GM12874 (cell line): ENCODE measurements at regions not wholly inside any gene's neighbourhood (a gene's known extent, or its start where the extent isn't known, plus 50 kb on each side); places are given as distances from the start of the nearest gene placed in this dataset.

Experiments used
- TF ChIP-seq, protein P1 (sequence below): IDR thresholded peaks from 2 replicates; pipeline ENCODE4 v1.5.1; 2011; ENCODE audit warnings: low read depth, mild to moderate bottlenecking, control low read depth, low read length, moderate library complexity; ENCODE audit not compliant: insufficient read depth

- TF ChIP-seq, protein P1, sequence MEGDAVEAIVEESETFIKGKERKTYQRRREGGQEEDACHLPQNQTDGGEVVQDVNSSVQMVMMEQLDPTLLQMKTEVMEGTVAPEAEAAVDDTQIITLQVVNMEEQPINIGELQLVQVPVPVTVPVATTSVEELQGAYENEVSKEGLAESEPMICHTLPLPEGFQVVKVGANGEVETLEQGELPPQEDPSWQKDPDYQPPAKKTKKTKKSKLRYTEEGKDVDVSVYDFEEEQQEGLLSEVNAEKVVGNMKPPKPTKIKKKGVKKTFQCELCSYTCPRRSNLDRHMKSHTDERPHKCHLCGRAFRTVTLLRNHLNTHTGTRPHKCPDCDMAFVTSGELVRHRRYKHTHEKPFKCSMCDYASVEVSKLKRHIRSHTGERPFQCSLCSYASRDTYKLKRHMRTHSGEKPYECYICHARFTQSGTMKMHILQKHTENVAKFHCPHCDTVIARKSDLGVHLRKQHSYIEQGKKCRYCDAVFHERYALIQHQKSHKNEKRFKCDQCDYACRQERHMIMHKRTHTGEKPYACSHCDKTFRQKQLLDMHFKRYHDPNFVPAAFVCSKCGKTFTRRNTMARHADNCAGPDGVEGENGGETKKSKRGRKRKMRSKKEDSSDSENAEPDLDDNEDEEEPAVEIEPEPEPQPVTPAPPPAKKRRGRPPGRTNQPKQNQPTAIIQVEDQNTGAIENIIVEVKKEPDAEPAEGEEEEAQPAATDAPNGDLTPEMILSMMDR = no peak
Observed at GRCh38 chr10:4099202-4099601, 314.2 kb upstream of the KLF6 start.

GRCh38 chr10:4095166-4095917 lies 310.3 kb upstream of the KLF6 start:
- TF ChIP-seq, protein P1 = no peak

DNA sequence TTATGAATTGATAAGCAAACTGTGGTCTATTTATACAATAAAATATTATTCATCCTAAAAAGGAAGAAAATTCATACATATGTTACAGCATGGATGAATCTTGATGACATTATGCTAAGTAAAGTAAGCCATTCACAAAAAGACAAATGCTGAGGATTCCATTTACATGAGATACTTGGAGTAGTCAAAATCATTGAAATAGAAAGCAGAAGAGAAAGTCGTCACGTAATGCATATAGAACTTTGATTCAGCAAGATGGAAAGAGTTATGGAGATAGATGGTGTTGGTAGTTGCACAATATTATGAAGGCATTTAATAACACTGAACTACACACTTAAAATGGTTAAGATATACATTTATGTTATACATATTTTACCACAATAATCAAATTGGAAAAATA lies 309.7 kb upstream of the KLF6 start:
- TF ChIP-seq, protein P1 = no peak

- TF ChIP-seq, protein P1 = no peak
Observed at GRCh38 chr10:4093438-4093837, 308.4 kb upstream of the KLF6 start.

DNA sequence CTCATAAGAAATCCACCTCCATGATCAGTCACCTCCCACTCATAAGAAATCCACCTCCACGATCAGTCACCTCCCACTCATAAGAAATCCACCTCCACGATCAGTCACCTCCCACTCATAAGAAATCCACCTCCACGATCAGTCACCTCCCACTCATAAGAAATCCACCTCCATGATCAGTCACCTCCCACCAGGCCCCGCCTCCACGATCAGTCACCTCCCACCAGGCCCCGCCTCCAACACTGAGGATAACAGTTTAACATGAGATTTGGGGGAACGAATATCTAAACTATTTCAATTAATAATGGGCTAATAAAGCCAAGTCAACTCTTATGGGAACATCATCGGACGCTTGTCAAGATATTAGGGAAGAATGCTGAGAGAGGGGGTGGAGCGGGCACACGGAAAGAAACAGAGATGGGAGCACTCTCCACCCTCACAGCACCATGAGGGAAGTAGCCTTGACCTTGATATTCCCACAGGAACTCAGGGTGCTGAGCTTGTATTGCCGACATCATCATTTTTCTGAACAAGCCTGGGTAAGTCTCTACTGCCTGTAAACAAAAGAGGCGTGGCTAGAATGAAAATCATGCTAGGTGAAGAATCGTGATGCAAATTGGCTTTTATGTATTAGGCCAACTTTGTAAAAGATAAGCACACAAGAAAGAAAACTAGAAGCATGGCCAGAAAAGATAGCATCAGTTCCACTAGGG lies 303.5 kb upstream of the KLF6 start:
- TF ChIP-seq, protein P1 = no peak

DNA sequence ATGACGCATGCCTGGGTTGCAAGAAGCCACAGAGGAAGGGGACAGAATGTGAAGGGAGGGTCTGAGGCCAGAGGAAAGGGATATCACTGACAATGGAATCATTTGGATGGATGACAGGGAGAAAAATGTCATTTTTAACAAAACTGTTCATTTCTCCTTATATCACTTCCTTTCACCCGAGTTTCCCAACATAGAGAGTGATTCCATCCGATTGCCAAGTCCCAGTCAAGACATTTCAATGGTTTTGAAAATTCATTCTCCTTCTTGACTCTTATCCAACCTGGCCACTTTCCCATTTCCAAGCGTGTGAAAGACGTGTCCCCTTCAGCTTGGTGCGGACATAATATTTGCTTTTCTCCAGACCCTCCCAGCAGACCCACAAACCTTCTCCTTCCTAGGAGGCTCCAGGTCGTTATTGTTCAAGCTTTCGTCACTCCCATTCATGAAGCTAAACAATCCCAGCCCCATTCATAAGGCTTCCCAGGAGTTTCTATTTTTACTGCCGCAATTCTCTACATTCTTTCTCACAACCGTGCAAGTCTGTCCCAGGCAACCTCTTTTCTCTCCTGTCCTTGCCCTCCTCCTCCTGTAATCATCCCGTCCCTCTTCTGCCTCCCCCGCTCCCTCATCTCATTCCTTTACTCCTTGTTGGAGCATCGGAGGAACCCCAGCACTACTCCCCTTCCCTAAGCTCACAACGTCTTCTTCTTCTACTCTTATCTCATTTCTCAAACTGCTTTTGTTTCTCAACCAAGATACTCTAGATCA lies 301.3 kb upstream of the KLF6 start:
- TF ChIP-seq, protein P1 = no peak

GRCh38 chr10:4083509-4084003 lies 298.5 kb upstream of the KLF6 start:
- TF ChIP-seq, protein P1 = no peak
